B cell (primary cell): ENCODE measurements at regions not wholly inside any gene's neighbourhood (a gene's known extent, or its start where the extent isn't known, plus 50 kb on each side); places are given as distances from the start of the nearest gene placed in this dataset.

Experiments used
- ATAC-seq: fragments of 200-7000 bp; cut with Tn5 transposase; one replicate; pipeline ENCODE4 v1.10.0; 2021; ENCODE audit warnings: low read depth, mild to moderate bottlenecking, moderate number of reproducible peaks, moderate library complexity
- CTCF ChIA-PET: fragments of 350-600 bp; sonication (Branson Sonifier 250); formaldehyde crosslinking; loops from one replicate; lab custom pipeline; 2021; ENCODE audit warnings: antibody characterized with exemption, inconsistent platforms; lab: Charles Lee
- POLR2A ChIA-PET: fragments of 350-600 bp; sonication (Branson Sonifier 250); formaldehyde crosslinking; loops from one replicate; lab custom pipeline; 2021; ENCODE audit warnings: antibody characterized with exemption; lab: Charles Lee
- DNase-seq: peaks from one replicate; pipeline ENCODE4 v3.0.0; 2013
- H2AFZ ChIP-seq: 2 replicates; pipeline ENCODE4 v1.6.1; 2012; ENCODE audit warnings: mild to moderate bottlenecking, low read depth, low read length; ENCODE audit not compliant: insufficient read depth, poor library complexity, severe bottlenecking
- H3K27ac ChIP-seq, 2 donors: 1 replicate in 1 of 2; 2 replicates in 1 of 2; pipeline ENCODE4 v1.5.1; 2012 to 2013; ENCODE audit warnings: low read length in 2 of 2, mild to moderate bottlenecking in 2 of 2, moderate library complexity in 1 of 2
- H3K27me3 ChIP-seq, 4 experiments: fragments of 200-600 bp in 1 of 4; sonication (generic) in 1 of 4; replicated peaks in 1 of 4; 1 replicate in 2 of 4; 2 replicates in 2 of 4; pipeline versions ENCODE4 v1.6.1 to v1.7.0; 2013 to 2016; ENCODE audit warnings: low read length in 3 of 4, mild to moderate bottlenecking in 2 of 4, mixed read lengths in 1 of 4, moderate library complexity in 1 of 4; ENCODE audit not compliant: insufficient read depth in 4 of 4, control insufficient read depth in 3 of 4; ENCODE audit errors: control extremely low read depth in 1 of 4
- H3K36me3 ChIP-seq, 2 experiments: replicated peaks in 1 of 2; 1 replicate in 1 of 2; 2 replicates in 1 of 2; pipeline versions ENCODE4 v1.6.1 to v1.7.1; 2013; ENCODE audit warnings: low read length in 1 of 2; ENCODE audit not compliant: insufficient read depth in 2 of 2, control insufficient read depth in 1 of 2; ENCODE audit errors: control extremely low read depth in 1 of 2, extremely low read depth in 1 of 2
- H3K4me1 ChIP-seq, 2 donors: fragments of 200-600 bp in 1 of 2; sonication (generic) in 1 of 2; 1 replicate in 1 of 2; 2 replicates in 1 of 2; pipeline versions ENCODE4 v1.5.1 to v1.6.1; 2013 to 2017; ENCODE audit warnings: low read length in 2 of 2; ENCODE audit not compliant: control insufficient read depth in 2 of 2, insufficient read depth in 2 of 2
- H3K4me2 ChIP-seq: replicated peaks from 2 replicates; pipeline ENCODE3; 2012; ENCODE audit warnings: mild to moderate bottlenecking, low read depth, low read length; ENCODE audit not compliant: poor library complexity, severe bottlenecking
- H3K4me3 ChIP-seq, 5 experiments: fragments of 200-600 bp in 1 of 5; sonication (generic) in 1 of 5; 1 replicate in 3 of 5; 2 replicates in 2 of 5; pipeline versions ENCODE4 v1.5.1 to v1.7.0; 2011 to 2016; ENCODE audit warnings: low read length in 4 of 5, mild to moderate bottlenecking in 4 of 5, low read depth in 2 of 5, control low read depth in 1 of 5, moderate library complexity in 1 of 5; ENCODE audit not compliant: insufficient read depth in 1 of 5; ENCODE audit errors: control extremely low read depth in 1 of 5, extremely low read depth in 1 of 5
- H3K79me2 ChIP-seq: fragments of 200-600 bp; sonication (generic); one replicate; pipeline ENCODE4 v1.6.0; 2016; ENCODE audit warnings: low read length; ENCODE audit not compliant: control insufficient read depth, insufficient read depth
- H3K9ac ChIP-seq: fragments of 200-600 bp; sonication (generic); 2 replicates; pipeline ENCODE4 v1.6.1; 2017; ENCODE audit warnings: mild to moderate bottlenecking, low read length, moderate library complexity
- H3K9me3 ChIP-seq, 3 donors: one replicate each; pipeline versions ENCODE4 v1.6.1 to v1.7.1; 2013; ENCODE audit warnings: low read length in 2 of 3; ENCODE audit not compliant: control insufficient read depth in 2 of 3, insufficient read depth in 1 of 3; ENCODE audit errors: control extremely low read depth in 1 of 3
- H4K20me1 ChIP-seq: 2 replicates; pipeline ENCODE4 v1.6.0; 2012; ENCODE audit warnings: mild to moderate bottlenecking, low read length; ENCODE audit not compliant: insufficient read depth, control insufficient read depth, poor library complexity, severe bottlenecking
- H3K27ac Mint-ChIP-seq: one replicate; pipeline ENCODE4 v1.8.0; 2021; ENCODE audit warnings: mixed read lengths
- H3K27me3 Mint-ChIP-seq: one replicate; pipeline ENCODE4 v1.8.0; 2021; ENCODE audit warnings: mixed read lengths
- H3K4me1 Mint-ChIP-seq: one replicate; pipeline ENCODE4 v1.8.0; 2021; ENCODE audit warnings: mixed read lengths
- H3K4me3 Mint-ChIP-seq: one replicate; pipeline ENCODE4 v1.8.0; 2021; ENCODE audit warnings: mixed read lengths
- H3K9me3 Mint-ChIP-seq: one replicate; pipeline ENCODE4 v1.8.0; 2022; ENCODE audit warnings: mixed read lengths; ENCODE audit not compliant: insufficient read depth
- EZH2 ChIP-seq: IDR thresholded peaks from 2 replicates; pipeline ENCODE4 v1.6.1; 2012; ENCODE audit warnings: borderline replicate concordance, low read depth, mild to moderate bottlenecking, moderate library complexity, low read length; ENCODE audit not compliant: insufficient read depth, poor library complexity, severe bottlenecking
- WGBS: methylation state at CpG from one replicate; pipeline ENCODE4 v1.1.5; 2013; ENCODE audit warnings: missing lambda C conversion rate; ENCODE audit not compliant: insufficient coverage; 5-methylcytosine and 5-hydroxymethylcytosine counted together
- intact Hi-C: fragments of 100-400 bp; cut with micrococcal nuclease; formaldehyde crosslinking; loops from one replicate; pipeline ENCODE4 v1.10.0; 2022
- TF ChIP-seq, protein P1 (sequence below): fragments of 200-600 bp; IDR thresholded peaks from one replicate; pipeline ENCODE4 v1.8.0; 2022; ENCODE audit warnings: antibody characterized with exemption, mild to moderate bottlenecking

DNA sequence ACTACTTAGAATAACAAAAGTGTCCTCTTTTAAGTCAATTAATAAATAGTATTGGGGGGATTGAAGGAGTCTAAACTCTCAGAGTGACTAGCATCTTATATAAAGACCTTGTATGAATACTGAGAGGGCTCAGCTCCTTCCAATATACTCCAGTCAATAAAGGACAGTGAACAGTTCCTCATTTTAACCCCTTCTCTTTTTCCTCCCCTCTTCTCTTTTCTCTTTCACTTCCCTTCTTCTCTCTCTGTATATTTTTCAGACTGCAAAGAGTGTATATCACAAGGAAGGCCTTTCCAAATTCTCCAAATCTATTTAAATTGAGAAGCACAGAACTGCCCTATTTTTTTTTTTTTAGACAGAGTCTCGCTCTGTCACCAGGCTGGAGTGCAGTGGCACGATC lies 99.5 kb downstream of the CD164 start:
- H3K27ac ChIP-seq = no peak overlapping the region
- Mint-ChIP-seq H3K4me1 (peaks cover 3% of the 10 kb centered on the region), H3K9me3 (no peaks in the 10 kb centered on the region), H3K27ac (no peak overlapping the region), H3K27me3 (peaks cover 7% of the 10 kb centered on the region), H3K4me3 (no peak overlapping the region)
- DNase-seq (no peak), ATAC-seq (no peak)
- ChIA-PET POLR2A (no interaction called here), CTCF (no interaction called here)
- no peak overlapping the region for H3K4me2 ChIP-seq
- H3K36me3 ChIP-seq = no peaks in the 10 kb centered on the region
- intact Hi-C loops = no loop called here
- H3K79me2 ChIP-seq = no peaks in the 10 kb centered on the region
- TF ChIP-seq EZH2 = no peak
- no peak overlapping the region for H2AFZ ChIP-seq
- no peaks in the 10 kb centered on the region for H4K20me1 ChIP-seq
- peaks cover 0 to 2% (median 0%) of the 10 kb centered on the region in 3 donors for H3K9me3 ChIP-seq
- 100% methylated on average over 1 of the region's 2 CpGs for WGBS
- H3K27me3 ChIP-seq = no peaks in the 10 kb centered on the region
- no peak overlapping the region for H3K9ac ChIP-seq
- no peaks in the 10 kb centered on the region for H3K4me1 ChIP-seq
- no peak overlapping the region for H3K4me3 ChIP-seq

DNA sequence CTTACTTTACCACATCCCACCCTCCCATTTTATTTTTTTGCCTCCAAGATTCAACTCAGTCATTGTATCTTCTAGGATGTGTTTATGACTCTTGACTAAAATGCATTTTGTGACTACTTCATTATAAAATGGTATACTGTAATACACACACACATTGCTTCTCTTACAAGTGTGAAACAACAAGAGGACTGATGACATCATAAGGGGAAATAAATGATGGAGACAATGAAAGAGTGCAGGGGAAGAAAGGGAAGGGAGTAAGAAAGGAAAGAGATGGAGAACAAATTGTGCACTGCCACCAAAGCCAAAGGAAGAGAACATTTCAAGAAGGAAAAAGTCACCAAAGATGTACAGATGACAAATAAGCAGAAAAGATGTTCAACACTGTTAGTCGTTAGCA lies 102.6 kb downstream of the CD164 start:
- no CpG with 5 or more reads among the region's 1 CpG for WGBS
- Mint-ChIP-seq H3K27ac (no peak overlapping the region), H3K4me1 (peaks cover 3% of the 10 kb centered on the region), H3K27me3 (no peaks in the 10 kb centered on the region), H3K4me3 (no peak overlapping the region), H3K9me3 (no peaks in the 10 kb centered on the region)
- Histone ChIP-seq H3K27ac (no peak overlapping the region), H3K9ac (no peak overlapping the region), H3K27me3 (no peaks in the 10 kb centered on the region), H3K4me3 (no peak overlapping the region), H4K20me1 (no peaks in the 10 kb centered on the region), H3K36me3 (no peaks in the 10 kb centered on the region), H3K4me1 (no peaks in the 10 kb centered on the region), H3K79me2 (no peaks in the 10 kb centered on the region), H3K4me2 (no peak overlapping the region), H3K9me3 (peaks cover 0 to 2% (median 0%) of the 10 kb centered on the region in 3 donors), H2AFZ (no peak overlapping the region)
- CTCF ChIA-PET = no interaction called here
- DNase-seq (no peak), ATAC-seq (no peak)
- intact Hi-C loops = no loop called here
- POLR2A ChIA-PET = no interaction called here
- TF ChIP-seq, protein P1, sequence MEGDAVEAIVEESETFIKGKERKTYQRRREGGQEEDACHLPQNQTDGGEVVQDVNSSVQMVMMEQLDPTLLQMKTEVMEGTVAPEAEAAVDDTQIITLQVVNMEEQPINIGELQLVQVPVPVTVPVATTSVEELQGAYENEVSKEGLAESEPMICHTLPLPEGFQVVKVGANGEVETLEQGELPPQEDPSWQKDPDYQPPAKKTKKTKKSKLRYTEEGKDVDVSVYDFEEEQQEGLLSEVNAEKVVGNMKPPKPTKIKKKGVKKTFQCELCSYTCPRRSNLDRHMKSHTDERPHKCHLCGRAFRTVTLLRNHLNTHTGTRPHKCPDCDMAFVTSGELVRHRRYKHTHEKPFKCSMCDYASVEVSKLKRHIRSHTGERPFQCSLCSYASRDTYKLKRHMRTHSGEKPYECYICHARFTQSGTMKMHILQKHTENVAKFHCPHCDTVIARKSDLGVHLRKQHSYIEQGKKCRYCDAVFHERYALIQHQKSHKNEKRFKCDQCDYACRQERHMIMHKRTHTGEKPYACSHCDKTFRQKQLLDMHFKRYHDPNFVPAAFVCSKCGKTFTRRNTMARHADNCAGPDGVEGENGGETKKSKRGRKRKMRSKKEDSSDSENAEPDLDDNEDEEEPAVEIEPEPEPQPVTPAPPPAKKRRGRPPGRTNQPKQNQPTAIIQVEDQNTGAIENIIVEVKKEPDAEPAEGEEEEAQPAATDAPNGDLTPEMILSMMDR = no peak
- TF ChIP-seq EZH2 = no peak
